Inferior parietal cortex (tissue), 1 donor: ENCODE measurements at regions not wholly inside any gene's neighbourhood (a gene's known extent, or its start where the extent isn't known, plus 50 kb on each side); places are given as distances from the start of the nearest gene placed in this dataset.
A peak's percentile ranks its signal among the peaks of the same experiment; 100 is the strongest.
"Not testable (repeated sequence)": the region's sequence is repeated elsewhere in the genome, so short reads cannot be mapped to it uniquely, and the experiment has no call there.

Experiments used
- DNase-seq: peaks from one replicate; pipeline ENCODE4 v3.0.0-alpha.2; 2016; ENCODE audit errors: extremely low spot score

DNA sequence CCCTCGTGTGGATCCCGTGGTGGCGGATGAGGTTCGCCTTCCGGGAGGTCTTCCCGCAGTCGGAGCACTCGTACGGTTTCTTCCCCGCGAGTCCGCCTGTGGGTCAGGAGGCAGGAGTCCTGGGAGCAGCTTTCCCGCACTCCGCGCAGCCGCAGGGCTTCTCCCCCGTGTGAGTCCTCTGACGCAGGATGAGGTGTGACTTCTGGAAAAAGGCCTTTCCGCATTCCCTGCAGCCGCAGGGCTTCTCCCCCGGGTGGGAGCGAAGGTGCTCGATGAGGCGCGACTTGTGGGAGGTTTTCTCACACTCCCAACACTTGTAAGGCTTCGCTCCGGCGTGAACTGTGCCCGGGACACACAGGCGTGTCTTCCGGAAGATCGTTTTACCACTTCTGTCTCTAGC lies 68.8 kb upstream of the WIPI2 start:
- not testable (repeated sequence) for DNase-seq

DNA sequence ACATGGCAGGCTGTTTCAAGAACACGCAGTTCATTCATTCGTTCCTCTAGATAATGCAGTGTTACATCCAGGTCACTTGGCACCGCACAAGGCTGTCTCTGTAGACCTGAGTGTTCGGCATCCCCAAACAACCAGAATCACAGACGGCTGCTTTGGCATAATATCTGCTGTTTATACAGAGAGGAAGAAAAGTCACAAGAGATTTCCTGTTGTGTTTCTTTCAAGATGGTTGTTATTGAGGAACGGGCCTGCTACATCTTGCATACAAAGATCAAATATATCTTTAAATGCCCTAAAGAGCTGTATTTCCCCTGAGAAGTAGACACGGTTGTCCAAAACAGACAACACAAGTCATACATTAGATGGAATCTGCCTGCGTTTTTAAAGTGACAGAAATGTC lies 58.8 kb upstream of the WIPI2 start:
- not testable (repeated sequence) for DNase-seq

DNA sequence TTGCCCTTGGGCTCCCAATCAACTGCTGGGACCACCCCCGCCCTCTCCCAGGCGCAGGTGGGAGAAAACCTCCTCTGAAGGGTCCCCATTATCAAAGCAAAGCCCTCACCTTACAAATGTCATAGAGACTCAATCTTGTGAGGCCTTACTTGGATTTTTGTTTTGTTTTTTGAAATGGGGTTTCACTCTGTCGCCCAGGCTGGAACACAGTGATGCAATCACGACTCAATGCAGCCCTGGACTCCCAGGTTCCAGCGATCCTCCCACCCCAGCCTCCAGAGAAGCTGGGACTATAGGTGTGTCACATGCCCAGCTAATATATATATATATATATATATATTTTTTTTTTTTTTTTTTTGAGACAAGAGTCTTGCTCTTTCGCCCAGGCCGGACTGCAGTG lies 57.5 kb upstream of the WIPI2 start:
- no peak for DNase-seq

DNA sequence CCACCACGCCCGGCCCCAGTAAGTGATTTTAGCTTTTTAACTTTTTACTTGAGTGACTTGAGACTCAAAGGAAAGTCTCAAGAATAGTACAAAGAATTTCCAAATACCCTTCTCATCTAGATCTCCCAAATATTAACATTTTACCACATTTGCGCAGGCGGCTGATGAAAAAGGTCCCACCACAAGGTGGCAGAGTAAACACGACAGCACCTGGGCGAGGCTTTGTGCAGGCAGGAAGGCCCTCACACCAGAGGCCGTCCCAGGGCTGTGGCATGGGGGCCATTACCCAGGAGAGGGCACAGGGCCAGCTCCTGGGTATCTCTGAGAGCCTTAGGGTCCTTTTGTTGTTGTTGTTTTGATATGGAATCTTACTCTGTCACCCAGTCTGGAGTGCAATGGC lies 50.0 kb upstream of the WIPI2 start:
- peak; percentile 36 for DNase-seq
